HCT116 (cell line): ENCODE measurements at regions not wholly inside any gene's neighbourhood (a gene's known extent, or its start where the extent isn't known, plus 50 kb on each side); places are given as distances from the start of the nearest gene placed in this dataset.

Source experiments
- ATAC-seq: fragments of 200-7000 bp; cut with Tn5 transposase; 2 replicates; pipeline ENCODE4 v1.9.1; 2020; ENCODE audit warnings: mild to moderate bottlenecking, moderate library complexity
- BruUV-seq: library from RNA; stranded (reverse); fragments of 400-500 nt; replicated peaks from 2 replicates; lab custom pipeline; 2021; lab: Mats Ljungman, UMichigan
- CTCF ChIA-PET: fragments of 300-600 bp; sonication (Branson Sonifier 250); formaldehyde crosslinking; loops from one replicate; lab custom pipeline; 2021; ENCODE audit warnings: antibody characterized with exemption; lab: Charles Lee
- POLR2A ChIA-PET: fragments of 300-600, 350-600 bp; sonication (Branson Sonifier 250); formaldehyde crosslinking; loops from one replicate; lab custom pipeline; 2021; ENCODE audit warnings: antibody characterized with exemption; lab: Charles Lee
- RAD21 ChIA-PET, 2 experiments: fragments of 300-600 bp; sonication (Branson Sonifier 250); formaldehyde crosslinking; loops; one replicate each; lab custom pipeline; 2023; ENCODE audit warnings: low total read pairs in 2 of 2; ENCODE audit not compliant: uncharacterized antibody in 2 of 2, unreplicated experiment in 2 of 2, low non-redundant PET in 1 of 2; lab: Charles Lee
- DNase-seq: peaks from one replicate; pipeline ENCODE4 v3.0.0-alpha.2; 2010; ENCODE audit warnings: low read depth, low spot score
- H2AFZ ChIP-seq: fragments of 200-600 bp; shearing (Covaris generic), sonication (generic); 2 replicates; pipeline ENCODE4 v1.6.1; 2017; ENCODE audit warnings: low read depth, mixed run types, mixed read lengths, antibody characterized with exemption, low read length; ENCODE audit not compliant: poor library complexity, severe bottlenecking
- H3K27ac ChIP-seq: 2 replicates; pipeline ENCODE4 v1.5.1; 2012; ENCODE audit warnings: low read depth, low read length
- H3K27me3 ChIP-seq: fragments of 200-600 bp; sonication (generic); 2 replicates; pipeline ENCODE4 v1.6.1; 2016; ENCODE audit warnings: mixed run types, low read length, mixed read lengths; ENCODE audit not compliant: insufficient read depth
- H3K36me3 ChIP-seq, 2 experiments: fragments of 200-500 bp in 1 of 2; fragments of 200-600 bp in 1 of 2; sonication (Bioruptor generic) in 1 of 2; sonication (generic) in 1 of 2; 2 replicates each; pipeline versions ENCODE4 v1.5.1 to v1.6.1; 2014 to 2016; ENCODE audit warnings: low read length in 2 of 2, inconsistent platforms in 1 of 2, mixed read lengths in 1 of 2, mixed run types in 1 of 2; ENCODE audit not compliant: insufficient read depth in 2 of 2, control insufficient read depth in 1 of 2
- H3K4me1 ChIP-seq, 2 experiments: fragments of 200-600 bp in 1 of 2; sonication (generic) in 1 of 2; 2 replicates each; pipeline versions ENCODE4 v1.5.1 to v1.6.1; 2012 to 2017; ENCODE audit warnings: low read length in 2 of 2, inconsistent platforms in 1 of 2, mild to moderate bottlenecking in 1 of 2, mixed read lengths in 1 of 2, mixed run types in 1 of 2, moderate library complexity in 1 of 2; ENCODE audit not compliant: insufficient read depth in 2 of 2, control insufficient read depth in 1 of 2
- H3K4me2 ChIP-seq: fragments of 200-600 bp; sonication (generic); 2 replicates; pipeline ENCODE4 v1.6.1; 2017; ENCODE audit warnings: mixed run types, low read length, mixed read lengths
- H3K4me3 ChIP-seq, 2 experiments: fragments of 200-600 bp in 1 of 2; sonication (generic) in 1 of 2; replicated peaks in 1 of 2; 2 replicates each; pipeline ENCODE4 v1.5.1; 2011 to 2016; ENCODE audit warnings: low read length in 2 of 2, control low read depth in 1 of 2, low read depth in 1 of 2, mild to moderate bottlenecking in 1 of 2, mixed read lengths in 1 of 2, mixed run types in 1 of 2
- H3K79me2 ChIP-seq: fragments of 200-600 bp; sonication (generic); 2 replicates; pipeline ENCODE4 v1.6.1; 2017; ENCODE audit warnings: mild to moderate bottlenecking, mixed run types, low read length, moderate library complexity, mixed read lengths; ENCODE audit not compliant: insufficient read depth
- H3K9ac ChIP-seq: fragments of 200-600 bp; sonication (generic); 2 replicates; pipeline ENCODE4 v1.6.1; 2016; ENCODE audit warnings: low read length, mixed read lengths
- H3K9me2 ChIP-seq: fragments of 200-600 bp; sonication (generic), shearing (Covaris generic); 2 replicates; pipeline ENCODE4 v1.6.1; 2017; ENCODE audit warnings: mixed run types, mild to moderate bottlenecking, moderate library complexity; ENCODE audit not compliant: insufficient read depth
- H3K9me3 ChIP-seq, 2 experiments: fragments of 200-500 bp in 1 of 2; fragments of 200-600 bp in 1 of 2; sonication (Bioruptor generic) in 1 of 2; sonication (generic) in 1 of 2; 2 replicates each; pipeline ENCODE4 v1.6.1; 2014 to 2017; ENCODE audit warnings: low read length in 2 of 2, mixed read lengths in 2 of 2, inconsistent platforms in 1 of 2, low read depth in 1 of 2, mild to moderate bottlenecking in 1 of 2, mixed run types in 1 of 2, moderate library complexity in 1 of 2; ENCODE audit not compliant: control insufficient read depth in 1 of 2, insufficient read depth in 1 of 2
- H4K20me1 ChIP-seq: fragments of 200-600 bp; sonication (generic), shearing (Covaris generic); 2 replicates; pipeline ENCODE4 v1.6.1; 2017; ENCODE audit warnings: mixed run types, mild to moderate bottlenecking, moderate library complexity; ENCODE audit not compliant: insufficient read depth
- EGR1 ChIP-seq: IDR thresholded peaks from 2 replicates; pipeline ENCODE4 v1.6.1; 2012; ENCODE audit warnings: low read depth
- EZH2 ChIP-seq: fragments of 200-600 bp; sonication (generic); IDR thresholded peaks from 2 replicates; pipeline ENCODE4 v1.6.1; 2017; ENCODE audit warnings: antibody characterized with exemption, mixed run types
- EZH2phosphoT487 ChIP-seq: fragments of 200-600 bp; IDR thresholded peaks from 2 replicates; pipeline ENCODE4 v1.6.1; 2018; ENCODE audit warnings: antibody characterized with exemption, borderline replicate concordance
- POLR2A ChIP-seq: IDR thresholded peaks from 2 replicates; pipeline ENCODE4 v1.7.0; 2011; ENCODE audit warnings: borderline replicate concordance; ENCODE audit not compliant: insufficient read depth, insufficient read length; ENCODE audit errors: extremely low read depth
- RAD21 ChIP-seq: IDR thresholded peaks from 2 replicates; pipeline ENCODE4 v1.6.1; 2012; ENCODE audit warnings: low read depth, mild to moderate bottlenecking
- SIN3A ChIP-seq: IDR thresholded peaks from 2 replicates; pipeline ENCODE4 v1.6.1; 2012; ENCODE audit warnings: low read depth
- YY1 ChIP-seq: IDR thresholded peaks from 2 replicates; pipeline ENCODE4 v1.6.1; 2011; ENCODE audit warnings: low read length, low read depth, moderate library complexity, mild to moderate bottlenecking; ENCODE audit not compliant: insufficient replicate concordance; ENCODE audit errors: extremely low read depth
- ZFX ChIP-seq: fragments of 450-650 bp; IDR thresholded peaks from 2 replicates; pipeline ENCODE4 v1.6.1; 2017
- ZNF274 ChIP-seq: fragments of 200-500 bp; sonication (Bioruptor generic); IDR thresholded peaks from 2 replicates; pipeline ENCODE4 v1.6.1; 2014; ENCODE audit warnings: mild to moderate bottlenecking, low read depth, low read length, inconsistent platforms
- intact Hi-C: fragments of 100-400 bp; cut with micrococcal nuclease; formaldehyde crosslinking; loops from 2 replicates; pipeline ENCODE4 v1.10.0; 2022
- TF ChIP-seq, protein P1 (sequence below): IDR thresholded peaks from 2 replicates; pipeline ENCODE4 v1.6.1; 2012
- TF ChIP-seq, protein P2 (sequence below): IDR thresholded peaks from 2 replicates; pipeline ENCODE4 v1.6.1; 2012
- TF ChIP-seq, protein P3 (sequence below), 3 experiments: fragments of 200-600 bp in 1 of 3; sonication (generic) in 1 of 3; IDR thresholded peaks in 2 of 3; conservative IDR thresholded peaks in 1 of 3; 2 replicates each; pipeline ENCODE4 v1.5.1; 2012 to 2017; ENCODE audit warnings: low read depth in 2 of 3, low read length in 2 of 3, antibody characterized with exemption in 1 of 3, borderline replicate concordance in 1 of 3, control low read depth in 1 of 3, mild to moderate bottlenecking in 1 of 3, mixed read lengths in 1 of 3, mixed run types in 1 of 3, moderate library complexity in 1 of 3; ENCODE audit not compliant: insufficient read depth in 1 of 3
- TF ChIP-seq, protein P4 (sequence below): IDR thresholded peaks from 2 replicates; pipeline ENCODE4 v1.6.1; 2011; ENCODE audit warnings: mild to moderate bottlenecking, low read length, moderate library complexity; ENCODE audit not compliant: insufficient replicate concordance; ENCODE audit errors: extremely low read depth
- TF ChIP-seq, protein P5 (sequence below): IDR thresholded peaks from 2 replicates; pipeline ENCODE4 v1.6.1; 2012; ENCODE audit warnings: low read depth

DNA sequence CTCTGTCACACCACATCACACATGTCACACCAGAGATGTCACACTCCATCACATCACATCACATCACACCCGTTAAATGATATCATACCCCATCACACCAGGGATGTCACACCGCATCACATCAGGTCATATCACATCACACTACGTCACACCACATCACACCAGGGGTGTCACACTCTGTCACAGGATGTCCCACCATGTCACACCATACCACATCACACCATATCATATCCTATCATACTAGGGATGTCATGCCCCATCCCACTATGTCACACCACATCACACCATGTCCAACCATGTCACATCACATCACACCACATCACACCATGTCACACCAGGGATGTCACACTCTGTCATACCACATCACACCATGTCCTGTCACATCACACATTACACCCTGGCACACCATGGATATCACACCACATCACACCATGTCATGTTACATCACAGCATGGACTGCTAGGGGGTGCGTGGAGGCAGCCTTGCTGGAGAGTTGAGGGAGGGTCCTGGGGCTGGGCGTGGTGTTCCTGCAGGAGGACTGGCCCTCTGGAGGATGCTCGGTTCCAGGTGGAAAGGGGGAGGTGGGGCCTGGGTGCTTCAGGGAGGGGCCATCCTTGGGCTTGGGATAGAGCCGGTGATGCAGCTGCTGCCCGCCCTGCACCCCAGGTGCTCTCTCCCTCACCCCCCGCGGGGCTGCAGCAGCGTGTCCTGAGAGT, 134.6 kb downstream of the TMEM121 start:
- no peaks in the 10 kb centered on the region; a peak in 1 of 4 replicates for H3K9me3 ChIP-seq
- POLR2A ChIA-PET: no interaction called here
- H3K9ac ChIP-seq: no peak overlapping the region
- no peak overlapping the region for H3K4me3 ChIP-seq
- ATAC-seq: peak; percentile 27
- BruUV-seq: no TSS peak
- no peaks in the 10 kb centered on the region for H3K9me2 ChIP-seq
- H3K4me1 ChIP-seq: no peaks in the 10 kb centered on the region
- DNase-seq: no peak
- intact Hi-C loops: no loop called here
- H3K27ac ChIP-seq: no peak overlapping the region
- H4K20me1 ChIP-seq: no peaks in the 10 kb centered on the region
- H3K79me2 ChIP-seq: no peaks in the 10 kb centered on the region
- RAD21 ChIA-PET: no interaction called here
- no peak overlapping the region for H2AFZ ChIP-seq
- no peak for TF ChIP-seq RAD21
- no peak for TF ChIP-seq POLR2A
- TF ChIP-seq, protein P1, sequence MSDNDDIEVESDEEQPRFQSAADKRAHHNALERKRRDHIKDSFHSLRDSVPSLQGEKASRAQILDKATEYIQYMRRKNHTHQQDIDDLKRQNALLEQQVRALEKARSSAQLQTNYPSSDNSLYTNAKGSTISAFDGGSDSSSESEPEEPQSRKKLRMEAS: no peak
- no peak for TF ChIP-seq YY1
- TF ChIP-seq EZH2: no peak
- TF ChIP-seq, protein P2, sequence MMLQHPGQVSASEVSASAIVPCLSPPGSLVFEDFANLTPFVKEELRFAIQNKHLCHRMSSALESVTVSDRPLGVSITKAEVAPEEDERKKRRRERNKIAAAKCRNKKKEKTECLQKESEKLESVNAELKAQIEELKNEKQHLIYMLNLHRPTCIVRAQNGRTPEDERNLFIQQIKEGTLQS: no peak
- TF ChIP-seq, protein P3, sequence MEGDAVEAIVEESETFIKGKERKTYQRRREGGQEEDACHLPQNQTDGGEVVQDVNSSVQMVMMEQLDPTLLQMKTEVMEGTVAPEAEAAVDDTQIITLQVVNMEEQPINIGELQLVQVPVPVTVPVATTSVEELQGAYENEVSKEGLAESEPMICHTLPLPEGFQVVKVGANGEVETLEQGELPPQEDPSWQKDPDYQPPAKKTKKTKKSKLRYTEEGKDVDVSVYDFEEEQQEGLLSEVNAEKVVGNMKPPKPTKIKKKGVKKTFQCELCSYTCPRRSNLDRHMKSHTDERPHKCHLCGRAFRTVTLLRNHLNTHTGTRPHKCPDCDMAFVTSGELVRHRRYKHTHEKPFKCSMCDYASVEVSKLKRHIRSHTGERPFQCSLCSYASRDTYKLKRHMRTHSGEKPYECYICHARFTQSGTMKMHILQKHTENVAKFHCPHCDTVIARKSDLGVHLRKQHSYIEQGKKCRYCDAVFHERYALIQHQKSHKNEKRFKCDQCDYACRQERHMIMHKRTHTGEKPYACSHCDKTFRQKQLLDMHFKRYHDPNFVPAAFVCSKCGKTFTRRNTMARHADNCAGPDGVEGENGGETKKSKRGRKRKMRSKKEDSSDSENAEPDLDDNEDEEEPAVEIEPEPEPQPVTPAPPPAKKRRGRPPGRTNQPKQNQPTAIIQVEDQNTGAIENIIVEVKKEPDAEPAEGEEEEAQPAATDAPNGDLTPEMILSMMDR (IDR thresholded peaks at IDR 0.05 in 2 of 3, conservative IDR thresholded peaks at IDR 0.05 in 1 of 3; ENCODE audit: borderline replicate concordance in 1 of 3, insufficient read depth in 1 of 3, low read depth in 2 of 3, low read length in 2 of 3): no peak
- TF ChIP-seq, protein P4, sequence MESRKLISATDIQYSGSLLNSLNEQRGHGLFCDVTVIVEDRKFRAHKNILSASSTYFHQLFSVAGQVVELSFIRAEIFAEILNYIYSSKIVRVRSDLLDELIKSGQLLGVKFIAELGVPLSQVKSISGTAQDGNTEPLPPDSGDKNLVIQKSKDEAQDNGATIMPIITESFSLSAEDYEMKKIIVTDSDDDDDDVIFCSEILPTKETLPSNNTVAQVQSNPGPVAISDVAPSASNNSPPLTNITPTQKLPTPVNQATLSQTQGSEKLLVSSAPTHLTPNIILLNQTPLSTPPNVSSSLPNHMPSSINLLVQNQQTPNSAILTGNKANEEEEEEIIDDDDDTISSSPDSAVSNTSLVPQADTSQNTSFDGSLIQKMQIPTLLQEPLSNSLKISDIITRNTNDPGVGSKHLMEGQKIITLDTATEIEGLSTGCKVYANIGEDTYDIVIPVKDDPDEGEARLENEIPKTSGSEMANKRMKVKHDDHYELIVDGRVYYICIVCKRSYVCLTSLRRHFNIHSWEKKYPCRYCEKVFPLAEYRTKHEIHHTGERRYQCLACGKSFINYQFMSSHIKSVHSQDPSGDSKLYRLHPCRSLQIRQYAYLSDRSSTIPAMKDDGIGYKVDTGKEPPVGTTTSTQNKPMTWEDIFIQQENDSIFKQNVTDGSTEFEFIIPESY: no peak
- no peak for TF ChIP-seq ZNF274
- no peak for TF ChIP-seq EGR1
- TF ChIP-seq, protein P5, sequence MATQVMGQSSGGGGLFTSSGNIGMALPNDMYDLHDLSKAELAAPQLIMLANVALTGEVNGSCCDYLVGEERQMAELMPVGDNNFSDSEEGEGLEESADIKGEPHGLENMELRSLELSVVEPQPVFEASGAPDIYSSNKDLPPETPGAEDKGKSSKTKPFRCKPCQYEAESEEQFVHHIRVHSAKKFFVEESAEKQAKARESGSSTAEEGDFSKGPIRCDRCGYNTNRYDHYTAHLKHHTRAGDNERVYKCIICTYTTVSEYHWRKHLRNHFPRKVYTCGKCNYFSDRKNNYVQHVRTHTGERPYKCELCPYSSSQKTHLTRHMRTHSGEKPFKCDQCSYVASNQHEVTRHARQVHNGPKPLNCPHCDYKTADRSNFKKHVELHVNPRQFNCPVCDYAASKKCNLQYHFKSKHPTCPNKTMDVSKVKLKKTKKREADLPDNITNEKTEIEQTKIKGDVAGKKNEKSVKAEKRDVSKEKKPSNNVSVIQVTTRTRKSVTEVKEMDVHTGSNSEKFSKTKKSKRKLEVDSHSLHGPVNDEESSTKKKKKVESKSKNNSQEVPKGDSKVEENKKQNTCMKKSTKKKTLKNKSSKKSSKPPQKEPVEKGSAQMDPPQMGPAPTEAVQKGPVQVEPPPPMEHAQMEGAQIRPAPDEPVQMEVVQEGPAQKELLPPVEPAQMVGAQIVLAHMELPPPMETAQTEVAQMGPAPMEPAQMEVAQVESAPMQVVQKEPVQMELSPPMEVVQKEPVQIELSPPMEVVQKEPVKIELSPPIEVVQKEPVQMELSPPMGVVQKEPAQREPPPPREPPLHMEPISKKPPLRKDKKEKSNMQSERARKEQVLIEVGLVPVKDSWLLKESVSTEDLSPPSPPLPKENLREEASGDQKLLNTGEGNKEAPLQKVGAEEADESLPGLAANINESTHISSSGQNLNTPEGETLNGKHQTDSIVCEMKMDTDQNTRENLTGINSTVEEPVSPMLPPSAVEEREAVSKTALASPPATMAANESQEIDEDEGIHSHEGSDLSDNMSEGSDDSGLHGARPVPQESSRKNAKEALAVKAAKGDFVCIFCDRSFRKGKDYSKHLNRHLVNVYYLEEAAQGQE: no peak
- TF ChIP-seq EZH2phosphoT487: no peak
- no peak for TF ChIP-seq SIN3A
- TF ChIP-seq ZFX: no peak
- H3K27me3 ChIP-seq: no peaks in the 10 kb centered on the region
- H3K4me2 ChIP-seq: no peak overlapping the region
- CTCF ChIA-PET: no interaction called here
- H3K36me3 ChIP-seq: no peaks in the 10 kb centered on the region
